ENCODE measurements at regions not wholly inside any gene's neighbourhood (a gene's known extent, or its start where the extent isn't known, plus 50 kb on each side); places are given as distances from the start of the nearest gene placed in this dataset.

- no peak for DNase-seq (ENCODE audit: low spot score)
These were observed 1684.7 kb upstream of the RAG2 start for GRCh38 chr11:38282718-38283117.

GRCh38 chr11:38278457-38279141 is 1680.6 kb upstream of the RAG2 start:
- no peak for DNase-seq (ENCODE audit: low spot score)

GRCh38 chr11:38274031-38274430 is 1676.0 kb upstream of the RAG2 start:
- DNase-seq (ENCODE audit: low spot score): no peak

- no peak for DNase-seq (ENCODE audit: low spot score)
These were observed 1674.3 kb upstream of the RAG2 start for GRCh38 chr11:38272376-38272775.

GRCh38 chr11:38266691-38267090 is 1668.7 kb upstream of the RAG2 start:
- no peak for DNase-seq (ENCODE audit: low spot score)

- DNase-seq (ENCODE audit: low spot score): no peak
These were observed 1658.4 kb upstream of the RAG2 start for GRCh38 chr11:38256436-38256835.

GRCh38 chr11:38254913-38255312 is 1656.9 kb upstream of the RAG2 start:
- DNase-seq (ENCODE audit: low spot score): no peak

GRCh38 chr11:38252620-38253019 is 1654.6 kb upstream of the RAG2 start:
- DNase-seq (ENCODE audit: low spot score): no peak

GRCh38 chr11:38246451-38246850 is 1648.4 kb upstream of the RAG2 start:
- DNase-seq (ENCODE audit: low spot score): no peak

- no peak for DNase-seq (ENCODE audit: low spot score)
These were observed 1628.6 kb upstream of the RAG2 start for GRCh38 chr11:38226684-38227083.

- no peak for DNase-seq (ENCODE audit: low spot score)
These were observed 1623.3 kb upstream of the RAG2 start for GRCh38 chr11:38221295-38221694.

- no peak for DNase-seq (ENCODE audit: low spot score)
These were observed 1621.6 kb upstream of the RAG2 start for GRCh38 chr11:38219636-38220035.

- DNase-seq (ENCODE audit: low spot score): no peak
These were observed 1610.9 kb upstream of the RAG2 start for GRCh38 chr11:38208951-38209350.

- no peak for DNase-seq (ENCODE audit: low spot score)
These were observed 1608.6 kb upstream of the RAG2 start for GRCh38 chr11:38206663-38207062.

- DNase-seq (ENCODE audit: low spot score): no peak
These were observed 1593.1 kb upstream of the RAG2 start for GRCh38 chr11:38191101-38191500.

GRCh38 chr11:38182126-38182866 is 1584.3 kb upstream of the RAG2 start:
- no peak for DNase-seq (ENCODE audit: low spot score)

- no peak for DNase-seq (ENCODE audit: low spot score)
These were observed 1578.8 kb upstream of the RAG2 start for GRCh38 chr11:38176686-38177322.

- DNase-seq (ENCODE audit: low spot score): no peak
These were observed 1575.6 kb upstream of the RAG2 start for GRCh38 chr11:38173676-38174075.

GRCh38 chr11:38169286-38169685 is 1571.2 kb upstream of the RAG2 start:
- DNase-seq (ENCODE audit: low spot score): no peak

- no peak for DNase-seq (ENCODE audit: low spot score)
These were observed 1565.5 kb upstream of the RAG2 start for GRCh38 chr11:38163526-38163925.

- no peak for DNase-seq (ENCODE audit: low spot score)
These were observed 1562.4 kb upstream of the RAG2 start for GRCh38 chr11:38160433-38160832.

GRCh38 chr11:38159038-38159437 is 1561.0 kb upstream of the RAG2 start:
- DNase-seq (ENCODE audit: low spot score): no peak

GRCh38 chr11:38156495-38157146 is 1558.6 kb upstream of the RAG2 start:
- DNase-seq (ENCODE audit: low spot score): no peak
